ENCODE measurements at regions not wholly inside any gene's neighbourhood (a gene's known extent, or its start where the extent isn't known, plus 50 kb on each side); places are given as distances from the start of the nearest gene placed in this dataset.

DNA sequence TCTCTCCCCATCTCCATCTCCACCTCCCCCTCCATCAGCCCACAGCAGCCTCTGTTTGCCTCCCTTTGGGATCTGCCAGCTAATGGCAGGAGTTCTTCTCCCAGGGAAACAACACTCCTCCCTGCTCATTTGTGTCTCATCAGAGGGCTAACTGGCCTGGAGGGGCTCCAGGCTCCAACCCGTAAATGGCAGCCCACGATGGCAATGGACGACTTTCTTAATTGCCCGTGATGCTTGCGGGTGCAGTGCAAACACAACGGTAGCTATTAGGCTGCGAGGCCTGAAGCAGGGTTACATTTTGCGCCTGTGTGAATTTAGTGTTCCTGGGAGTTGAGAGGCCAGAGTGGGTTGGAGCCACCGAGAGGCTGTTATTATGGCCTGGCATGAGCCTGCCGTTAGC is 285.1 kb downstream of the TNS1 start:
- FAIRE-seq, result no peak

DNA sequence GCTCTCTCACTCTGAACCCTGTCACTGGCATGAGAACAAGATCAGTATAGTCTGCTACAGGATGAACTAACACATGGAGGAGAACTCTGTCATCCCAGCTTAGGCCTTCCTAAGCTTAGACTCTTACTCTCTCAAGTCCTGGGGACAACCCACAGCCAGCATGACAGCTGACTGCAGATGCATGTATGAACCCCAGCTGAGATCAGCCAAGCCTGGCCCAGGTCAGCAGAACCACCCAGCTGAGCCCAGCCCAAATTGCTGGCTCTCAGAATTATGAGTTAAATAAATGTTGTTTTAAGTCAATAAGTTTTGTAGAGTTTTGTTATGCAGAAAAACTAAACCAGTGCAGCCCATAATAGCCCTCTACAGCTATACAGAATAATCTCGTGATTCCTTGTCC is 287.3 kb downstream of the TNS1 start:
- no peak for FAIRE-seq

DNA sequence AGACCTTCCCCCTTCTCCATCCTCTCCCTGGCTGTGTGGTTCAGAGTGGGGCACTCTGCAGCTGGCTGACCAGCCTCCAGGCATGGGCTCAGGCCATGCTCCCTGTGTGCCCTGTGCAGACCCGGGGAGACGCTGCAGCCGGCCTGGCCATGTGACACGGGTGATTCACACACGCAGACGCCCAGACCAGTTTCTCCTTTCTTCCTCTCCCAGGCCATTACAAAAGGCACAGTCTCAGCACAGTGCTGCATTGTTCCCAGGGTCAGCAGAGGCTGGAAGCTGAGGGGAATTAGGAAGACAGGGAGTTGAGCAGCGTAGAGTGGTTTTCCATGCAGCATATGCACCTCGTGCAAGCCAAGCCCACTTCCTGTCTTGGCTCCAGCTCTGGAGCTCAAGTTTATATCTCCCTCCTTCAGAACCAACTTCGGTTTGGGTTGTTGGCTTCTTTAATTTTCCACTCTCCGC is 288.5 kb downstream of the TNS1 start:
- no peak for FAIRE-seq

DNA sequence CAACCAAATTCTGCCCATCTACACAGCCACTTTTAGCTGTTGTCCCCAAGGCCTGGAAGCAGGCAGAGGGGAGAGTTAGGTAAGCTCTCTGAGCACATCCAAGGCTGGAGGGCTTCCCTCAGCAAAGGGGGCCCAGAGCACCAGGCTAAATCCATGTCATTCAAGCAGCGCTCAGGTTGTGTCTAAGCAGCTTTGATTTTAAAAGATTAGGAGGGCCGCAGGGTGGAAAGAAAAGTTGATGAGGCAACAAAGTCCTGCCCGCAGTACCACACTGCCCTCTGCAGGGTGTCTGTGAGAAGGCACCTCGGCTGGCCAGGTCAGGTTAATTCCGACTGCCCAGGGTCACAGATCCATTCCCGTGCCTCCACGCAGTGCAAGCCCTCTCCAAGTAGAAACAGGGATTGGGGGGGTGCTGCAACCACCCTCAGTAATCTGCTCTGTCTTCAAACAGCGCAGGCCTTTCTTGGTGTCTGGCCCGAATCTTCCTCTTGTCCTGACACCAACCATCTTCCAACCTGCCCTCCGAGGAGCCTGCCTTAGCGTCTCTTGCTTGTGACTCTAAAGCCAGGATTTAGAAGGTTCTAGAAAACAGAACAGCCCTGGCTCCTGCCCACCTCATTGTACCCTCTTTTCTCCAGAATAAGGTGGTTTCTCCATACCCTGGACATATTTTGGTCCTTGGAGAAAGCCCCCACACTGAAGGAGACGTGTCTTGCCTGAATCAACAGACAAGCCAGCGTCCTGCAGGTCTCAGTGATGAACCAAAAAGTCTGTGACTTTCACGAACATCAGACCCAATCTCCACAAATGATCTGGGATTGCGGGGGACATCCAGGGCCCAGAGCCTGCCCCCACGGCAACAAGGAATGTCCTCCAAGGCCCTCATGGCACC is 289.2 kb downstream of the TNS1 start:
- no peak for FAIRE-seq

DNA sequence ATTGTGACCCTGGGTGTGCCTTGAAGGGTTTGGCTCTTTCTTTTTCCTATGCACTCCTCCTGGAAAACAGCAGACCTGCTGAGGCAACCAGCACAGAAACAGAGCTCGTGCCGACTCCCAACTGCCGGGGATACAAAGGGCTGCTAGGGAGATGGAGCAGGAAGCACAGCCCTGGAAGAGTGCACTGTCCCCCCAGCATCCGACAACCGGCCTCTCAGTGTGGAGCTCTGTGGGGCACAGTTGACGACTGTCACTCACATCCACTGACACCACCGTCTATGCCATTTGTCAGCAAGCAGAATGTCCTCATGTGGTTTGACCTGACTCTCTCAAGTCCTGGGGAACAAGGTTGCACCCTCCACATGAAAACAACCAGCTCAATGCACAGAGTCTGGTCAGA is 290.4 kb downstream of the TNS1 start:
- no peak for FAIRE-seq

DNA sequence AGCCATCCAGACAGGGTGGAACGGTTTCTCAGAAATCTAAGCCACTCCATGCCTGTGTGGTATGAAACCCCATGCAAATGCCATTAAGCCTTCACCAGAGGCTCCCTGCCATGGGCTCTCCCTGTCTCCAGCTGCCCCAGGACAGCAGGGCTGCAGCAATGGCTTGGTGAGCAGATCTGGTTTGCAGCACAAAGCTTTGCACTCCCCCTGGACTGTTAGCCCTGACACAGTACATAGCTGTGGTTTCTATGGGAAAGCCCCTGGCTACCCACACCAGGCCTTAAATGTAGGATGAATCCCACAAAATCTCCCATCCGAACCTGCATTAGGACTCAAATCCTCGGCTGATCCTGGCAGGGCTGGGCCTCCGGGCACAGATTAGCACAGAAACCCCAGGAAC is 291.6 kb downstream of the TNS1 start:
- no peak for FAIRE-seq

DNA sequence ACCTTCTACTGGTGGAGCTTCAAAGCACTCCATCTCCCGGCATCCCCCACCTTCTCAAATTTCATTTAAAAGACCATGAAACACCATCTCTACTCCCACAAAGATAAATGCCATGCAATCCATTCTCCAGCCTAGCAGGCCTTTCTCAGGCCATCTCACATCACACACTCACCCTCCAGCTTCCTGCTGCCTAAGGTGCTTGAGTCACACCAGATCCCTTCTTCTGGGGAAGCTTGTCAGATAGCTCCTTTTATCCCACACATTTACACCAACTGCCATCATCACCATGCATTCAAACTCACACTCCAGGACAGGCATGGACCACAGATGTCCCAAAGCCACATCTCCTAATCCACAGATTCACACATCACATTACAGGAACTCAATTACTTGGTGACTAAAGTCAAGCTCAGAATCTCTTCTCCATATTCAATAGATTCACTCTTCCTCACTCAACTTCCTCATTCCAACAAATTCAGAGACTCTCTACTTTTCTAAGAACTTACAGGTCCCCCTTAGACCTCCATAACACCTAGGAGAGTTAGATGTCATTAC is 292.5 kb downstream of the TNS1 start:
- no peak for FAIRE-seq

DNA sequence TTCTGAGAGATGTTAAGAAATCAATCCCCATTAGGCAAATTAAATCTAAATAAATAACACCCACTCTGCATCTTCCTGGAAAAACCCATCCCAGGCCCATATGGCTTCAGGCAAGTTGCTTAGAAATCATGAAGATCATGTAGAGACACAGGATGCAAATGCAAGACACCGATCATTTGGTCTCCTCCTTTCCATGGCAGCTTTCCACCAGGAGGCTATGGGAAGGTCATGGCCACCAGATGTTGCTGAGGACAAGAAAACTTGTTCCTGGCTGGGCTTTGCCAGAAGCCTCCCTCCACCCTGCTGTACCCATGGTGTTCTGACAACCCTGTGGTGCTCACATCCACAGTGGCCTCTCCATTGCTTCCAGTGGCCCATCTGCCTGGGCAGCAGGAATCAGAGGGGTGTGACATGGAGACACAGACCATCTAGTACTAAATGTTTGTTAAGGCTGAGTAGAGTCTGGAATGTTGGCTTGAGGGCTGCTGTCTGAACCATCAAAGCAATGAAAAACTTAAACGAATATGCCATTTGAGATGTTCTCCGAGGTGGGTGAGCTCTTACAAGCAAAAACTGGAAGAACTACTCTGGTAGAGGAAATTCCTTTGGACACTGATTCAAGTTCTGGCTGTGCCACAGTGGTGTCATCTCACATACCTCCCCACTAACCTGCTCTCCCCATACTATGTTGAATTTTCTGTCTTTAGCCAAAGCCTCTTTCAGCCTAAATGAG is 293.2 kb downstream of the TNS1 start:
- FAIRE-seq, result no peak

DNA sequence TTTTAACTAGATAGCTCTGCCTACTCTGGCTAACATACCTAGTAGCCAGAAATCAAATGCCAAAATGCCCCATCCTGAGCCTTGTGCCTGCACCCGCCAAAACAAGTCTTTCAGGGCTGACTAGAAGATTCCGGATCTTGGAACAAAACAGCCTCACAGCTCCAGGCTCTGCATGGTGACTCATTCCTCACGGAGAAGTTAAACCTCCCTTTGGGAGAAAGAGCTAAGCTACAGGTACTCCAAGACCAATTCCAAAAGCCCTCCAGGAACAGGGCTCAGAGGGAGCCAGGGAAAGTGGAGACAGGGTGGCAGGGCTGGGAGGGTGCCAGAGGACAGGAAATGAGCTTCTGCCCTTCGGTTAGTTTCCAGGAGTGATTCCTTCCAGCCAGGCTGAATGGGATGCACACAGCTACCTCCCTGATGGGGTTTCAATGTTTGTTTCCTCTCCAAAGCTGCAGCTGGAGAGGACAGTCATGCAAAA is 295.6 kb downstream of the TNS1 start:
- no peak for FAIRE-seq

DNA sequence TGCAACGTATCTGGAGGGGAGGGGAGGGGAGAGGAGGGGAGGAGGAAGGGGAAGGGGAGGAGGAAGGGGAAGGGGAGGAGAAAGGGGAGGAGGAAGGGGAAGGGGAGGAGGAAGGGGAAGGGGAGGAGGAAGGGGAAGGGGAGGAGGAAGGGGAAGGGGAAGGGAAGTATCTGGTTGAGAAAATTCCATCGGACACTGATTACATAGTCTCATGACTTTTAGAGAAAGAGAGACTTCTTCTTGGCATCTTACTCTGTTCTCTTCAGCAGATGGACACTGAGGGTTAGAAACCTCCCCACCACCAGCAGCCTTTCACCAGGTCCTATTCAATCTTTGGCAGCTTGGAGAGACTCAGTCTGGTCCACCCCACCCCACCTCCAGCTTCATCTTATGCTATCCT is 296.3 kb downstream of the TNS1 start:
- no peak for FAIRE-seq

DNA sequence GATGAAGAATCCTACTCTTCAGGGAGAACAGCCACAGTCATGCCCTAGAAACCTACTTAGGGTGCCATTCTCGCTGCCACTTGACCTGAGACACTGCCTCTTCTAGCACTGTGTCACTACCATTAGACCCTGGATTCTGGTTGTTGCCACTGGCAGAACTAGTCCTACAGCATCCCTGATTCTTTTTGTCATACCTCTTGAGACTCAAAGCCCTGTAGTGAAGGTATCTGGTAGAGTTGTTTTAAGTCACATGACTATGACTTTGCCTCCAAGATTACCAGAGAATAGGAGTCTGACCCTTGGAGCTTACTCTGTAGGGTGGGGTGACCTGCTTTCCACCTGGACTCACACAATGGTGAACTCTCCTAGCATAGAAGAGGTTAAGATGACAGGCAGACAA is 296.7 kb downstream of the TNS1 start:
- FAIRE-seq, result no peak

DNA sequence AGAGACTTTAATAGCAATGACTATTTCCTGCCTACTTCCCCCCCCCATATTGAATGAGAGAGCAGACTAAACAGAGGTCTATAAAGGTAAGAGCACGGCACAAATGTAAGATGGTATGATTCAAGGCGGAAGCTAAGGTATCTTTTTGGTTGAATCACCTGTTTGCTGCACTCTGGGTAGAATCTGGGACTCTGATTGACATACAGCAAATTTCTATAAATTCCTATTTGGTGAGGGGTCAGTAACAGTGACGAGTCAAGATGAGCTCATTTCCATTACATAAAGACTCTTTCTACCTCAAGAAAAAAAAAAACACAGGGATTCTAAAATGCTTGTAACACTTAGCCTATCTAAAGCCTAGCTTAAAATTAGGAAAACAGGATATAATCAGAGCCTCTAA is 297.3 kb downstream of the TNS1 start:
- FAIRE-seq, result no peak

DNA sequence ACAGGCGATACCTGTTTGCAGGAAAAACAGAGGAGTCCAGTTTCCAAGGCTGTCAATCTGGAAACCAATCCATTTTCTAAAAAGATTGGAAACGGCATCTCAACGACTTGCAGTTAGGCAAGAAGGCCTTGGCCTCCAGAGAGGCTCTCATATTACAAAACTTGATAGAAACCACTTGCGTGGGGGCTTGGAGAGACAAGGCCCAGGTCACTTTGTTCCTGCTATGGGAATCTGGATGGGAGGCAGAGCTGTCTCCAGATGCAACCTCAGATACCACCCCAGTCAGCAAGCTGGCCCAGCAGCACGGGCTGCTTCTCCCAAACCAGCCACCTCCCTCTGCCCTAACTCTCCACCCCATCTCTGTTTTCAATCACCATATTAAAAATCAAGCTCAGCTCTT is 298.8 kb downstream of the TNS1 start:
- no peak for FAIRE-seq

DNA sequence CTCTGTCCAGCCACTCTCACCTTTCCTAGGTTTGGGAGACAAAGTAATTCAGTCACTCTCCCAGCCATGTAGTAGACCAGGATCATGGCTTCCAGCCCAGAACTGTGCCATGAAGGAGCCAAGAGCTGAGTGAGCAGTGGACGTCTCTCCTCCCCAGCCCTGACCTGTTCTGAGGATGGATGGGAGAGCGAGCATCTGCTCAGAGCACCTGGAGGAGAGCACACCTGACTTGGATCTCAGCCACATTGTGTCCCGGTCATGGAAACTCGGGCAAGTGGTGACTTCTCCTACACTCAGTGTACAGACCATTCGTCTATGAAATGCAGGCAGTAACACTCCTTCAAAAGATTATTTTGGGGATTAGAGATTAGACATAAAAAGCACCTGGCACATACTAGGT is 299.7 kb downstream of the TNS1 start:
- no peak for FAIRE-seq

DNA sequence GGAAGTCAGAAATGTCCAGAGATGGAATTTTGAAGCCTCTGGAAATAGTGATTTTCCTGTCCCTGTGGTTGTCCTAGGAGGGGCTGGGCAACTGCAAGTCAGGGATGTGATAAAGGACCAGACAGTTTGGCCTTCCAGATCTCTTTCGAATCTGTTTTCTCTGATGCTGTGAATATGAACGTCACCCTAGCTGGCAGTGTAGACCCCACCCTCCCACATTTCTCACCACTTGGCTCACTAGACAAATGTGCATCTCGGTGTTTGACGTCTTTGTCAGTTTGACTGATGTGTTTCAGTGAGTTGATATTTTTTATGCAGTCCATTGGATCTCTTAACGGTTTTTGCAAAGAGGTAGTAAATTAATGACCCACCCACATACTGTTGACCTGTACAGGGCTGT is 301.2 kb downstream of the TNS1 start:
- FAIRE-seq, result no peak

DNA sequence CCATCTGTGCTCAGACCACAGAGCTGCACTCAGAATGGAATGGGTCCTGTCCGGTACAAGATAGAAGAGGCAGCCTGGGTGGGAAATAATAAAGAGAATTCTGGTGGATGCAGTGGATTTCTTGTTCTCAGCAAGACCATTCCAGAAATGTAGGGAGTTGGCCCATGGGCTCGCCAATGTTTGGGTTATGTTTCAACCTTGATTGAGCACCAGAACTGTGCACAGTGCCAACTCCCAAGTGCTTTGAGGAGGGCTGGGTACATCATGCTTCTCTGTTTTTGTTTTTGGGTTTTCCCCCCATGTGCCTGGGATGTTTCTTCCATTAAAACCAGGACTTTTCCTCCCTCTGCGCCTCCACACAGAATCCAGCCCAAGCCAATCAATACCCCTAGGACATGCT is 304.1 kb downstream of the TNS1 start:
- FAIRE-seq, result no peak

DNA sequence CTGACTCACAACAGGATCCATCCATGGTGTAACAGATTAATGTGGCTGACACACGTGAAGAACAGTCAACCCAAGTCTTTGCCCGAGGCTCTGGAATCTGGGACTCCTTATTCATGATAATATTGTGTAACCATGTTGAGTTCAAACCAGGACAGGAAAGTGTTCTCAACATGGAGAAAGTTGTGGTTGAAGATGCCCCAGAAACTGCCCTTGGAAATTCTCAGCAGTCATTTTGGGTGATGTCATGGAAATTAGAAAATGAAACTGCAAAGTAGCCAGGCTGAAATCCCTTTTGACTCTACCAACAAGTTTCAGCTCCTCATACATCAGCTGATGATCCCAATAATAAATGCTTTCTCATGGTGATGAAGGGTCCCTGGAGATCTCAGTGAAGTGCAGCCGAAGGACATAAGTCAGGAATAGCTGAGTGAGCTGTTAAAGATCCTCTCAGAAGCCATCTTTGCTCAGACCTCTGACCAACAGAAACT is 307.7 kb downstream of the TNS1 start:
- no peak for FAIRE-seq

DNA sequence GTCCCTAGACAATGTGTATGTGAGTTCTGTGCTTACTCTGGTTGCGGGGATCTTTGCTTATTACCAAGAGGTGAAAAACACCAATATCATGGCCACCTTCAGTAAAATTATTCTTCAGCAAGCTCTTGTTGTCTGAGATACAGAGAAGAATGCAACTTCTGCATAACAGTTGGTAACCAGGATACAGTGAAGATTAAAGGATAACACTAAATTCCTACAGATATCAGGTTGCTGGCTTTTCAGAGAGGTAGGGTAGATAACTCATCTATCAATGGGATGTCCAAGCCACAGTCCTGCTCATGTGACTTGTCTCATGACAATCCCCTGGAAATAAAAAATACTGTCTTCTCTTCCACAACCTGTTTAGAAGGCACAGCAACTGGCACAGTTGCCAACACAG is 308.5 kb downstream of the TNS1 start:
- no peak for FAIRE-seq

DNA sequence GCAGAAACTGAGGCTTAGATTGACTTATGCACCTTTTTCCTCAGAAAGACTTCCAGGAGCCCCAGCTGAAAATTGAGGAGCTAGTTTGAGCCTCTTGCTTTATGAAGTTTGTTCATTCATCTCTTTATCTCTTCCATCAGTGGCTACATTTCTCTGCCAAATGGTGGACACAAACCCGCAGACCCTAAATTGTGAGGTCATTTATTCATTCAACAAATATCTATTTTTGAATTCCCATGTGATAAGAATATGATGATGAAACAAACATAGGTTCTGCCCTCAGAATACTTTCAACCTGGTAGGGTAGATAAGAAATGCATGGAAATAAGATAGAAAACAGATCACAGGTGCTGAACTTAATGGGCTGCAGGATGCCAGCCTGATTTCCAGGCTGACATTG is 309.4 kb downstream of the TNS1 start:
- FAIRE-seq, result no peak

DNA sequence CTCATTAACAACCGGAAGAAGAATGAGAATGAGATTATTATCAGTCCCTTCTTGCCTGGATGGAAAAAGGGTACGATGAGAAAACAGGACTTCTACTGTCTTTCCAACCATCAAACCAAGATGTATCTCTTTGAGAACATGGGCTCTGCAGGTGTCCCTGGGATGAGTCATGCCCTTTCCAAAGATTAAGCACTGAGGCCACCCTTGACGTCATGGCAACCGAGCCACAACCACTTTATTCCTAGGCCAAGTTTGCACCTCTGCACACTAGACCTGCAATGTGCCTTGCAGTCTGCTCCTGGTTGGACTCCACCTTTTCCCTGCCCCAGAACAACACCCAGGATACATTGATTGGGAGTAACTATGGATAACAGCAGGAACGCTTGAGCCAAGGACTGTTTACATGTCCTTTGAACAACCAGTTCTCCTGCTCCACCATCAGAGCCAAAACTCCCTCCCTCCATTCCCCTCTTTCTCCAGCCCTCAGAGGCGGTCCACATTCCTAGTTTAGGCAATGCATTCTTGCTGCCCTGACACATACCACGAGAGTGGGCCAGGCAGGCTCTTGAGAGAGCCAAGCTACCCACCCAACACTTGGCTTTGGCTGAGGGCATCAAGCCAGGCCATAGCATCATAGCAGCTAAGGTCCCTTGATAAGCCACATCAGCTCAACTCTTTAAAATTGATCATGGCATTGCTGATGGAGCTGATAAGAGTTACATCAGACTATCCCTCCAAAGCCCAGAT is 310.7 kb downstream of the TNS1 start:
- no peak for FAIRE-seq

DNA sequence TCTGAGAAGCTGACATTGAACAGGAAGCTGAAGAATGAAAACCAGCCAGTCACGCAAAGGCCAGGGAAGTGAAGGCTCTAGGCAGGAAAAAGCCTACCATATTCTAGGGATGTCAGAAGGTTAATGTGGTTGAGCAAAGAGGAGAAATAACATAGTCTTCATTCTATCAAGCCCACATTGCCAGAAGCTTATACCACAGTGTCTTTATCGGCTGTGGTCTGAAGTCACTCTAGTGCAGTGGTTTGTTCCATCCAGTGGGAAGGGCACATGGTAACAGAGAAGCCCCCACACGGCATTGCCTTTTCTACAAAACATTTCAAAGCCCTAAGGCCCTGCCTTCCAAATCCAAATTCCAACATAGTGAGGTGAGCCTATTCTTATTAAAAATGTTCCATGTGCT is 311.3 kb downstream of the TNS1 start:
- FAIRE-seq, result no peak

DNA sequence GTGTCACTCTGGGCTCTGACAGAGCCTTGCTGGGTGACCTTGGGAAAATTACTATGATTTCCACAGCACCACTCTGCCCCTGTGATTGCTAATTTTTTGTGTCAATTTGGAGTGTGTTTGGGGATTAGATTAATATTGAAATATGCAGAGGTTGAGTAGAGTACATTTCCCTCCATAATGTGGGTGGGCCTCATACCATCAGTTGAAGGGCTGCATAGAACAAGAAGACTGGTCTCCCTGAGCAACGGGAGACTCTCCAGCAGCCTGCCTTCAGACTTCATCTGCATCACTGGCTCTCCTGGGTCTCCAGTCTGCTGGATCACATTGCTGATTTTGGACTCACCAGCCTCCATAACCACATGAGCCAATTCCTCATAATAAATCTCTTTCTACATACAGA is 313.7 kb downstream of the TNS1 start:
- FAIRE-seq, result no peak

DNA sequence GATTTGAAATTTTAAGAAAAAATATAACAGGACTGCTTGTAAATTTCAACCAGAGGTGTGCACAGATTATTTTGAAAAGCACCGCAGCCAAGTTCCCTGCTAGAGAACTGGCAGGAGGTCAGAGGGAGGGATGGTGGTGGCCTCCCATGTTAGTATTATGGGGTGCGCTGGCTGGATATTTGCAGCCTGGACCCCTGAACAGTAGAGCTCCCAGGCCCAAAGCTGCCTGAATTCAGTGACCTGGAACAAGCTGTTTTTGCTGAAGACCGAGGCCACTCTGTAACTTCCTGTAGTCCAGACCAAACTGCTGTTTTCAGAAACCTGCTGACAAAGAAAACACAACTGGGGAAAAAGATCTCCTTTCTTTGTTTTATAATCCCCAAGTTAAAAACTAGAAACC is 314.3 kb downstream of the TNS1 start:
- FAIRE-seq, result no peak
